ENCODE measurements at regions not wholly inside any gene's neighbourhood (a gene's known extent, or its start where the extent isn't known, plus 50 kb on each side); places are given as distances from the start of the nearest gene placed in this dataset.

GRCh38 chr2:175539122-175539521 is 357.6 kb upstream of the ATP5MC3 start:
- no peak for DNase-seq
- no peak overlapping the region for H3K4me3 Mint-ChIP-seq (ENCODE audit: low read depth, unreplicated experiment)
- H3K36me3 Mint-ChIP-seq (ENCODE audit: insufficient read depth, unreplicated experiment) = no peaks in the 10 kb centered on the region
- no TSS peak for BruUV-seq (replicated peaks)
- no peak for TF ChIP-seq CTCF (IDR thresholded peaks at IDR 0.05; ENCODE audit: unreplicated experiment)
- H3K27ac Mint-ChIP-seq (ENCODE audit: unreplicated experiment) = no peak overlapping the region
- peaks cover 4% of the 10 kb centered on the region for H3K9me3 Mint-ChIP-seq (ENCODE audit: low read depth, unreplicated experiment)
- no peaks in the 10 kb centered on the region for H3K4me1 Mint-ChIP-seq (ENCODE audit: low read depth, unreplicated experiment)
- CTCF ChIA-PET = no interaction called here
- no peaks in the 10 kb centered on the region for H3K27me3 Mint-ChIP-seq (ENCODE audit: unreplicated experiment)
- intact Hi-C loops (cut with micrococcal nuclease; ENCODE audit: unreplicated experiment) = no loop called here

DNA sequence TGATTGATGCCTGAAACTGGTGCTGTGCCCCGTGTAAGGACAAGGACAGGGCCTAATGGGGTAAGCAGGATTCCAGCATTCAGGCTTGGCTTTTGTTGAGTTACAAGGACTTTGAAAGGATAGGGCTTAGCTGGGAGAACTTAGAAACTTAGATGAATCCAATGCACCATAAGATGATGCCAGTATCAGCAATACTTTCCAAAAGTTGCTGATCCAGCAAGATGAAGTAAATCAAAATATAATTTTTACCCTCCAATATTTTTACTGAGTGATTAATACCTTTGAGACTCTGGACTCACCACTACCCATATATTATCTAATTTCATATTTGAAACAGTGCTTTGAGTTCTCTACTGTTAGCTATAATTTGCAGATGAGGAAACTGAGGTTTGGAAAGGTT is 354.5 kb upstream of the ATP5MC3 start:
- Mint-ChIP-seq H3K27ac (ENCODE audit: unreplicated experiment) (no peak overlapping the region), H3K36me3 (ENCODE audit: insufficient read depth, unreplicated experiment) (no peaks in the 10 kb centered on the region)
- BruUV-seq (replicated peaks) = no TSS peak

GRCh38 chr2:175535631-175536030 is 354.1 kb upstream of the ATP5MC3 start:
- no peak overlapping the region for H3K27ac Mint-ChIP-seq (ENCODE audit: unreplicated experiment)
- BruUV-seq (replicated peaks) = no TSS peak
- peaks cover 8% of the 10 kb centered on the region for H3K9me3 Mint-ChIP-seq (ENCODE audit: low read depth, unreplicated experiment)
- no peak overlapping the region for H3K4me3 Mint-ChIP-seq (ENCODE audit: low read depth, unreplicated experiment)
- H3K27me3 Mint-ChIP-seq (ENCODE audit: unreplicated experiment) = no peaks in the 10 kb centered on the region
- CTCF ChIA-PET = no interaction called here
- intact Hi-C loops (cut with micrococcal nuclease; ENCODE audit: unreplicated experiment) = no loop called here
- DNase-seq = no peak
- H3K36me3 Mint-ChIP-seq (ENCODE audit: insufficient read depth, unreplicated experiment) = no peaks in the 10 kb centered on the region
- H3K4me1 Mint-ChIP-seq (ENCODE audit: low read depth, unreplicated experiment) = no peaks in the 10 kb centered on the region
- TF ChIP-seq CTCF (IDR thresholded peaks at IDR 0.05; ENCODE audit: unreplicated experiment) = no peak

More for the DNA sequence above, 354.5 kb upstream of the ATP5MC3 start:
- no peaks in the 10 kb centered on the region for H3K27me3 Mint-ChIP-seq (ENCODE audit: unreplicated experiment)
- no peak for TF ChIP-seq CTCF (IDR thresholded peaks at IDR 0.05; ENCODE audit: unreplicated experiment)
- intact Hi-C loops (cut with micrococcal nuclease; ENCODE audit: unreplicated experiment) = no loop called here
- CTCF ChIA-PET = no interaction called here
- H3K9me3 Mint-ChIP-seq (ENCODE audit: low read depth, unreplicated experiment) = peaks cover 8% of the 10 kb centered on the region
- H3K4me3 Mint-ChIP-seq (ENCODE audit: low read depth, unreplicated experiment) = no peak overlapping the region
- DNase-seq = no peak
- H3K4me1 Mint-ChIP-seq (ENCODE audit: low read depth, unreplicated experiment) = no peaks in the 10 kb centered on the region

- TF ChIP-seq CTCF (IDR thresholded peaks at IDR 0.05; ENCODE audit: unreplicated experiment) = no peak
- no TSS peak for BruUV-seq (replicated peaks)
- no peaks in the 10 kb centered on the region for H3K36me3 Mint-ChIP-seq (ENCODE audit: insufficient read depth, unreplicated experiment)
- H3K27ac Mint-ChIP-seq (ENCODE audit: unreplicated experiment) = no peak overlapping the region
- DNase-seq = no peak
- CTCF ChIA-PET = no interaction called here
- no peak overlapping the region for H3K4me3 Mint-ChIP-seq (ENCODE audit: low read depth, unreplicated experiment)
- H3K4me1 Mint-ChIP-seq (ENCODE audit: low read depth, unreplicated experiment) = no peaks in the 10 kb centered on the region
- no peaks in the 10 kb centered on the region for H3K9me3 Mint-ChIP-seq (ENCODE audit: low read depth, unreplicated experiment)
- intact Hi-C loops (cut with micrococcal nuclease; ENCODE audit: unreplicated experiment) = no loop called here
- peaks cover 4% of the 10 kb centered on the region for H3K27me3 Mint-ChIP-seq (ENCODE audit: unreplicated experiment)
Measured at GRCh38 chr2:175525975-175526374, 344.5 kb upstream of the ATP5MC3 start.

DNA sequence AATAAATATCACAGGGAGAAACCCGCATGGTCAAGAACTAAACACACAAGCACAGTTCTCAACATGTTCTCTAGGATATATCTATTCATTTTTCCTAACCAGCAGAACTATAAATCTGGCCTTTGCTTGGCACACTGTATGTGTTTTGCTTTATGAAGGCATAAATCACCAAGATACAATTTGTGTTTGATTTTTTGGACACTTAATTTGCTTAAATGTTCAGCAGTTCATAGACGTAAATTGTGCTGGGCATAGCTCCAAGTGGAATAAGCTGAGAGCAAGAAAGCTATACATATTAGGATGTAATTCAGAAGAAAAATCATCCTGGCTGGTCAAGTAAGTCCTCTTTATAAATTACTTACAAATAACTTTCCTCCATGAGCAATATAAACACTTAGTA is 341.5 kb upstream of the ATP5MC3 start:
- CTCF ChIA-PET = no interaction called here
- BruUV-seq (replicated peaks) = no TSS peak
- no peaks in the 10 kb centered on the region for H3K36me3 Mint-ChIP-seq (ENCODE audit: insufficient read depth, unreplicated experiment)
- intact Hi-C loops (cut with micrococcal nuclease; ENCODE audit: unreplicated experiment) = no loop called here
- no peak overlapping the region for H3K27ac Mint-ChIP-seq (ENCODE audit: unreplicated experiment)
- DNase-seq = no peak
- H3K4me1 Mint-ChIP-seq (ENCODE audit: low read depth, unreplicated experiment) = no peaks in the 10 kb centered on the region
- H3K27me3 Mint-ChIP-seq (ENCODE audit: unreplicated experiment) = peaks cover 13% of the 10 kb centered on the region
- TF ChIP-seq CTCF (IDR thresholded peaks at IDR 0.05; ENCODE audit: unreplicated experiment) = no peak
- H3K4me3 Mint-ChIP-seq (ENCODE audit: low read depth, unreplicated experiment) = no peak overlapping the region
- no peaks in the 10 kb centered on the region for H3K9me3 Mint-ChIP-seq (ENCODE audit: low read depth, unreplicated experiment)
